Tibial nerve (tissue), 4 donors: ENCODE measurements at regions not wholly inside any gene's neighbourhood (a gene's known extent, or its start where the extent isn't known, plus 50 kb on each side); places are given as distances from the start of the nearest gene placed in this dataset.

Source experiments
- EP300 ChIP-seq, 2 donors: sonication (generic); formaldehyde crosslinking; IDR thresholded peaks; one replicate each; pipeline ENCODE4 v1.6.1; 2017; ENCODE audit warnings: antibody characterized with exemption in 2 of 2, mild to moderate bottlenecking in 1 of 2
- TF ChIP-seq, protein P1 (sequence below), 5 experiments: fragments of 200-600 bp in 3 of 5; fragments of 450-650 bp in 2 of 5; sonication (generic) in 3 of 5; IDR thresholded peaks; one replicate each; pipeline ENCODE4 v1.5.1; 2016 to 2019; ENCODE audit warnings: antibody characterized with exemption in 5 of 5, mild to moderate bottlenecking in 3 of 5, moderate library complexity in 2 of 5

DNA sequence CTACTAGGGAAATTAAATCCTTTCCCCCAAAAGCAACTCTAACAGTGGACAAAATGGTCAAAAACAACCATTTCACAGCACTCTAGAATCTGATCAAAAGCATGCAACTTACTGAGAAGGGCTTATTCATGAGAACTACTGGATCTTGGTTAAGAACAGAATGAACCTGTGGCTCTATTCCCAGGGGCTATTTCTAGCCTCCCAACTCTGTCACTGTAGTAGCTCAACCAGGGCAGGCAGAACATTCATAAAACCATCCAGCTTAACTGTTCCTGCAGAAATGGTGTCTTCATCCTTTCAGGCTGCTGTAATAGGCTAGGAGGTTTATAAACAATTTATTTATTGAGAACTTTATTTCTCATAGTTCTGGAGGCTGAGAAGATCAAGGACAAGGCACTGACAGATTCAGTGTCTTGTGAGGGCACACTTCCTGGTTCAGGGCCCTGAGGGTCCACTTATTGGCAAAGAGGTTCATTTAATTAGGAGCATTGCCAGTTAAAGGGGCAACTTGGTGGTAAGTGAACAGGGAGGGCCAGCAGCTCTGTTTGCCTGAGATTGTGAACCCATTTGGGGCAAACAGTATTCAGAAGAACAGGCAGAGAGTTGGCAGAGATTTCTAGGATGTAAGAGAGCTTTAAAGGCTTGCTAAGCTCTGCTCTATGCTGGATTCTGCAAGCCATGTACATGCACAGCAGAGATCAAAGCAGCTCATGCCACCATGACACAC lies 238.5 kb upstream of the FBXL7 start:
- TF ChIP-seq, protein P1, sequence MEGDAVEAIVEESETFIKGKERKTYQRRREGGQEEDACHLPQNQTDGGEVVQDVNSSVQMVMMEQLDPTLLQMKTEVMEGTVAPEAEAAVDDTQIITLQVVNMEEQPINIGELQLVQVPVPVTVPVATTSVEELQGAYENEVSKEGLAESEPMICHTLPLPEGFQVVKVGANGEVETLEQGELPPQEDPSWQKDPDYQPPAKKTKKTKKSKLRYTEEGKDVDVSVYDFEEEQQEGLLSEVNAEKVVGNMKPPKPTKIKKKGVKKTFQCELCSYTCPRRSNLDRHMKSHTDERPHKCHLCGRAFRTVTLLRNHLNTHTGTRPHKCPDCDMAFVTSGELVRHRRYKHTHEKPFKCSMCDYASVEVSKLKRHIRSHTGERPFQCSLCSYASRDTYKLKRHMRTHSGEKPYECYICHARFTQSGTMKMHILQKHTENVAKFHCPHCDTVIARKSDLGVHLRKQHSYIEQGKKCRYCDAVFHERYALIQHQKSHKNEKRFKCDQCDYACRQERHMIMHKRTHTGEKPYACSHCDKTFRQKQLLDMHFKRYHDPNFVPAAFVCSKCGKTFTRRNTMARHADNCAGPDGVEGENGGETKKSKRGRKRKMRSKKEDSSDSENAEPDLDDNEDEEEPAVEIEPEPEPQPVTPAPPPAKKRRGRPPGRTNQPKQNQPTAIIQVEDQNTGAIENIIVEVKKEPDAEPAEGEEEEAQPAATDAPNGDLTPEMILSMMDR (IDR thresholded peaks at IDR 0.05): no peak
- no peak for TF ChIP-seq EP300 (IDR thresholded peaks at IDR 0.05)
